Kidney (tissue), 13 donors: ENCODE measurements at regions not wholly inside any gene's neighbourhood (a gene's known extent, or its start where the extent isn't known, plus 50 kb on each side); places are given as distances from the start of the nearest gene placed in this dataset.

Experiments
- DNase-seq, 5 donors: peaks; one replicate each; pipeline ENCODE4 v3.0.0-alpha.2; 2013 to 2020
- FAIRE-seq: peaks from 2 replicates; lab custom pipeline; 2012; peaks lifted over from hg19 to GRCh38; lab: Jason Lieb, UNC
- H3K27ac ChIP-seq, 2 donors: one replicate each; pipeline ENCODE4 v1.7.0; 2013; ENCODE audit warnings: low read depth in 2 of 2, low read length in 2 of 2, inconsistent platforms in 1 of 2
- H3K27me3 ChIP-seq: one replicate; pipeline ENCODE4 v1.7.1; 2013; ENCODE audit warnings: low read length, inconsistent platforms; ENCODE audit not compliant: control insufficient read depth, insufficient read depth
- H3K36me3 ChIP-seq, 3 donors: one replicate each; pipeline versions ENCODE4 v1.7.0 to v1.7.1; 2013; ENCODE audit warnings: low read length in 3 of 3, control low read depth in 1 of 3, inconsistent platforms in 1 of 3; ENCODE audit not compliant: insufficient read depth in 3 of 3, control insufficient read depth in 2 of 3
- H3K4me1 ChIP-seq, 3 donors: one replicate each; pipeline versions ENCODE4 v1.7.0 to v1.7.1; 2013; ENCODE audit warnings: low read length in 3 of 3, inconsistent platforms in 1 of 3, low read depth in 1 of 3; ENCODE audit not compliant: control insufficient read depth in 2 of 3, insufficient read depth in 2 of 3
- H3K4me3 ChIP-seq, 3 donors: one replicate each; pipeline versions ENCODE4 v1.7.0 to v1.8.1; 2013; ENCODE audit warnings: low read length in 3 of 3, control low read depth in 1 of 3, inconsistent platforms in 1 of 3
- H3K9ac ChIP-seq, 3 donors: one replicate each; pipeline versions ENCODE4 v1.7.0 to v1.7.1; 2013; ENCODE audit warnings: low read length in 3 of 3, control low read depth in 1 of 3, inconsistent platforms in 1 of 3
- H3K9me3 ChIP-seq, 3 donors: one replicate each; pipeline versions ENCODE4 v1.7.0 to v1.7.1; 2013; ENCODE audit warnings: low read length in 3 of 3, control low read depth in 1 of 3, inconsistent platforms in 1 of 3; ENCODE audit not compliant: control insufficient read depth in 2 of 3, insufficient read depth in 1 of 3
- intact Hi-C: fragments of 100-400 bp; cut with DNase I; formaldehyde crosslinking; loops from one replicate; pipeline ENCODE4 v1.11.1; 2022
- TF ChIP-seq, protein P1 (sequence below): IDR thresholded peaks from 3 replicates; pipeline ENCODE4 v1.5.1; 2012; ENCODE audit warnings: mild to moderate bottlenecking, moderate library complexity, borderline replicate concordance; ENCODE audit not compliant: insufficient read depth; ENCODE audit errors: extremely low read depth
- donor health status: control.
- donor health status: control.
- donor health status: control.
- donor health status: control.
- donor health status: control.
- donor health status: DM: yes; HTN: yes; CAD: no.
- donor health status: Normal renal cell carcinoma (clear cell type).

DNA sequence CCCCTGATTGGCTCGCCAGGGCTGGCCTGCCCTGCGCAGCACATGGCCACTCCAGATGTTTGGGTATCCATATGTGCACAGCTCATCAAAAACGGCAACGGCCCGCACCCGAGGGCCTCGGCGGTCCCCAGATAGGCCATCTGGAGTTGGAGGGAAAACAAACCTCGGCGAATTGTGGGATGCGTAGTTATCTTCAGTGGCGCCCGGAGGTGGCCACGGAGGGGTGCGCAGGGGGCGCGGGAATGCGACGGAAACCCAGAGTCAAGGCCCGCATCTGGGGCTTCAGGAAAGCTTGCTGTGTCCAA is 156.5 kb downstream of the TLE3 start:
- DNase-seq (no peak), FAIRE-seq (no peak)
- Histone ChIP-seq H3K4me3 (no peak overlapping the region), H3K36me3 (no peaks in the 10 kb centered on the region), H3K4me1 (no peaks in the 10 kb centered on the region), H3K27ac (no peak overlapping the region), H3K9me3 (no peaks in the 10 kb centered on the region), H3K27me3 (no peaks in the 10 kb centered on the region), H3K9ac (no peak overlapping the region)
- intact Hi-C loops = no loop called here
- TF ChIP-seq, protein P1, sequence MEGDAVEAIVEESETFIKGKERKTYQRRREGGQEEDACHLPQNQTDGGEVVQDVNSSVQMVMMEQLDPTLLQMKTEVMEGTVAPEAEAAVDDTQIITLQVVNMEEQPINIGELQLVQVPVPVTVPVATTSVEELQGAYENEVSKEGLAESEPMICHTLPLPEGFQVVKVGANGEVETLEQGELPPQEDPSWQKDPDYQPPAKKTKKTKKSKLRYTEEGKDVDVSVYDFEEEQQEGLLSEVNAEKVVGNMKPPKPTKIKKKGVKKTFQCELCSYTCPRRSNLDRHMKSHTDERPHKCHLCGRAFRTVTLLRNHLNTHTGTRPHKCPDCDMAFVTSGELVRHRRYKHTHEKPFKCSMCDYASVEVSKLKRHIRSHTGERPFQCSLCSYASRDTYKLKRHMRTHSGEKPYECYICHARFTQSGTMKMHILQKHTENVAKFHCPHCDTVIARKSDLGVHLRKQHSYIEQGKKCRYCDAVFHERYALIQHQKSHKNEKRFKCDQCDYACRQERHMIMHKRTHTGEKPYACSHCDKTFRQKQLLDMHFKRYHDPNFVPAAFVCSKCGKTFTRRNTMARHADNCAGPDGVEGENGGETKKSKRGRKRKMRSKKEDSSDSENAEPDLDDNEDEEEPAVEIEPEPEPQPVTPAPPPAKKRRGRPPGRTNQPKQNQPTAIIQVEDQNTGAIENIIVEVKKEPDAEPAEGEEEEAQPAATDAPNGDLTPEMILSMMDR = no peak

DNA sequence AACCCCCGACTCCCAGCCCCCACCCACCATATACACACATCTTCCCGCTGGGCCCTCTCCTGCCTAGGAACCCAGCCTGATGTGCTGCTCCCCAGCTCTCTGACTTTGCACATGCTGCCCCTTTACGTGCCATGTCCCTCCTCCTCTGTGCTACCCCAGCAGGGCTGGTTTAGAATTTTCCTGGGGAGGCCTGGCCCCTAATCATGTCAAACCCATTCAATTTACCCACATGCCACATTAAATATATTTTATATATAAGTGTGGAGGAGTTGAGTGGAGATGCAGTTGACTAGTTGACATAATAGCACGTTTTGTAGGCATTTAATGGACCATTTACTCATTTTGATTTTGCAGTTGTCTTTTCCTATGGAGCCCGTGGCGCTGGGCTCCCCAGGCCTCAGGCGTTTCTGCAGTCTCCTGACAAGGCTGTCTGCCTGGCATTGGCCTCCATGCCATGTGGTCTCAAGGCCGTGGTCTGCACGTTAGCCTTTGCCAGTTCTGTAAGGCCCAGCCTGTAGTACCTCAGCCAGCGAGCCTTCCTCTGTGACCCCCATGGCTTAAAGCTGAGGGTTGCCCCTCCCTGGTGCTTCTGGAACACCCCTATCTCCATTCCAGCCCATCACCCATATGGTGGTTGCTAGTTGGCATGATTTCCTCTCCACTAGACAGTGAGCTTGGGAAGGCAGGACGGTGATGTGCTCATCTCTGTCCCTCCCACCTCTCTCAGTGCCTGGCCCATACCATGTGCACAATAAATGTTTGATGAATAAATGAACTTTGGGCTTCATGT is 155.8 kb downstream of the TLE3 start:
- TF ChIP-seq, protein P1 = no peak
- H3K36me3 ChIP-seq = no peaks in the 10 kb centered on the region
- no peak overlapping the region for H3K27ac ChIP-seq
- no peak overlapping the region for H3K4me3 ChIP-seq
- H3K9me3 ChIP-seq = no peaks in the 10 kb centered on the region
- intact Hi-C loops = no loop called here
- no peaks in the 10 kb centered on the region for H3K4me1 ChIP-seq
- FAIRE-seq = no peak
- no peak overlapping the region for H3K9ac ChIP-seq
- peak in 1 of 5 donors; percentile 15 for DNase-seq
- no peaks in the 10 kb centered on the region for H3K27me3 ChIP-seq

DNA sequence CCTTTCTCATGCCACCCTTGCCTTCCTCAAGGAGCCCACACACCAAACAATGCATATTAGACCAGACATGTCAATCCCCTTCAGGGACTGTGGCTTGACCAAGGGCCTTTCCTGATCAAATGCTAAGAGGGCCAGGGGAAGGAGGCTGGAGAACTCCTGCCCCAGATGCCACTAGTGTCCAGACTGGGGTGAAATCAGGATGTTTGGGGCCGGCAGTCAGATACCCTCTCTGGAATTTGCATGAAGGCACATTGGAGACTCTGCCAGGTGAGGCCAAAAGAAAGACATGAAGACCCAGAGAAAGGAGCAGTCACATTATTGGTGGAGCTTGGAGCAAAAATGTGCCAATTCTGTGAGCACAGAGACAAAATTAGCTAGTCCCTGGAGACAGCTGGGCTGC is 154.1 kb downstream of the TLE3 start:
- Histone ChIP-seq H3K4me1 (no peaks in the 10 kb centered on the region), H3K9ac (no peak overlapping the region), H3K36me3 (no peaks in the 10 kb centered on the region), H3K9me3 (no peaks in the 10 kb centered on the region), H3K27ac (no peak overlapping the region), H3K4me3 (no peak overlapping the region), H3K27me3 (no peaks in the 10 kb centered on the region)
- intact Hi-C loops = no loop called here
- FAIRE-seq (no peak), DNase-seq (no peak)
- TF ChIP-seq, protein P1 = no peak

DNA sequence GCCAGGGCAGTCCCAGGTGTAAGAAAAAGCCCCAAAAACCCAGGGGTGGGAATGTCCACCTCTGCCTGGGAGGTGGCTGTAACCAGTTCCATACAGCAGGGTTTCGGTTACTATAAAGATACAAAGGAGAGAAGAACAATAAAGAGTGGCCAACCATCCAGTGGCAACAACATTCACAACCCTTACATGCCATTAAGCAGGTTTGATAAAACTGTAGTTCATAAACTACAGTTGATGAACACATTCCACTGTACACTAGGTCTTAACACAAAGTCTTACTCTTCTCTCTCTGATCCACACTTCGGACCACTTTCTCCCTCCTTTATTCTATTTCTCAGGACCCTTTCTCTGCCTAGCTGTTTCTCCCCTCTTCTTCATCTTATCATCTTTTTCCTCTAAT is 152.0 kb downstream of the TLE3 start:
- DNase-seq = no peak
- H3K27ac ChIP-seq = no peak overlapping the region
- H3K27me3 ChIP-seq = no peaks in the 10 kb centered on the region
- H3K4me3 ChIP-seq = no peak overlapping the region
- no peaks in the 10 kb centered on the region for H3K36me3 ChIP-seq
- intact Hi-C loops = no loop called here
- TF ChIP-seq, protein P1 = no peak
- no peaks in the 10 kb centered on the region for H3K4me1 ChIP-seq
- no peak overlapping the region for H3K9ac ChIP-seq
- no peak for FAIRE-seq
- H3K9me3 ChIP-seq = no peaks in the 10 kb centered on the region
